ENCODE measurements at regions not wholly inside any gene's neighbourhood (a gene's known extent, or its start where the extent isn't known, plus 50 kb on each side); places are given as distances from the start of the nearest gene placed in this dataset.

DNA sequence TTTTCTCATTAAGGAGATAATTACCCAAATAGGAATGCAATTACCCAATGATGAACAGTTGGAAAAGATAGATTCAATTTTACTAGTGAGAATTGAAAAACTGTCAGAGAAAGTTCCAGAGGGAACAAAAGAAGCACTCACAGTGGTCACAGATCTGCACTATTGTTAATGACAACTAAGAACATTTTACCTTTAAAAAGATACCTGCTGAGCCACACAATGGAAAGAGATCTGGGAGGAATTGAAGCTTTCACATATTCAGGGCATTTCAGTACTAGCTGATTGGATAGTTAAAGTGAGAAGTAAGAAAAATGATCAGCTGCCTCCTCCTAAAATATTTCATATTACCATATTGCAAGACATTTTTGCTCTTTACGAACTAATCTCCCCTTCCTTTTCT is 1822.2 kb downstream of the STIM2 start:
- FAIRE-seq (no peak), DNase-seq (ENCODE audit: insufficient read length, low spot score) (no peak)

DNA sequence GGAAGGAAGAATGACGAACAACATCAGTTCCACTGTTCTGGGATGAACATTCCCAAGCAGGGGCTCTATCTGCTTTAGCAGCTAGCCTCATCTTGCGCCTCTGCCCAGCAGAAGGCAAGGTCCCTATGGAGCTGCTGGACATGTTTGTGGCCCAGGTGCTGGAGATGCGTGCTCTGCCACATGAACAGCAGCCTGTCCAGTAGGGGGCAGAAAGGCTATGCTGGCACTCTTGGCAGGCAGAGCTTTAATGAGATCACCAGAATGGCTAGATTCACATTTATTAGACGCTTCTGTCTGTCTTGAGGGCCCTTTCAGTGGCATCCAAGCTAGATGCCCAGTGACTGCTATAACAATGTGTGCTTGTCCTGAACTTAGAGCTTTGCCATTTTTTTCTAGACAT is 1826.0 kb downstream of the STIM2 start:
- DNase-seq (ENCODE audit: insufficient read length, low spot score) (peak; percentile 11), FAIRE-seq (no peak)

DNA sequence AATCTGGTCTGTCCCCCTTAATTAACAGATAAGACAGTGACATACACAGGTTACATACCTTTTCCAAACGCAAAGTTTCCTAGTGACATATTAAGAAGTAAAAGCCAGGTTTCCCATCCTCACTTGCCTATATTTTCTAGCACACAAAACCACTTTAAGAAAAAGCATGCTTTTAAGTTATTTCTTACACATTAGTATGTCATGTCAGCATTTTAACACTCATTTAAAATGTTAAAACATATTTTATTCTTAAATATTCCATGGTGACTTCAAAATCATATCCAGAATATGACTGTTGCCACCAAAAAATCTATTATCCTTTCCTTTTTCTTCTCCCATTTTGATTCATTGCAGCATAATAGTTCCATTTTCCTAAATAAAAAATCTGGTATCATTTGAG is 1830.2 kb downstream of the STIM2 start:
- DNase-seq (ENCODE audit: insufficient read length, low spot score) (no peak), FAIRE-seq (no peak)

DNA sequence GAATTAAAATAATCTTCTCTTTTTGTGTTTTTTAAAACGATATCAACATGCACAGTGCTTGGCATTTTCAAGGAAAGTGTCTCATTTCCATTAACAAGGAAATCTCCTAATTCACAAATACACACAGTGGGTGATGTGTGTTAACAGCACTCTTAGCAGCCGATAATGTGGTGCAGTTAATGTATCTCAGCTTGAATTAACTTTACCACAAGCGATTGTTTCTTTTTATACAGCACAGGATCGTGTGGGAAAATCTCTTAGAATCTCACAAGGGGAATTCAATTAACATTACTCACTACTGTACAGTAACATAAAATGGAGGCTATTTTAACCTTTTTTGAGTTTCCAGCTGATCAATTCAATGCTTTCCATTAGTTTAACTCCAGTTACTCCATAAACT is 1841.9 kb downstream of the STIM2 start:
- FAIRE-seq (no peak), DNase-seq (ENCODE audit: insufficient read length, low spot score) (no peak)

DNA sequence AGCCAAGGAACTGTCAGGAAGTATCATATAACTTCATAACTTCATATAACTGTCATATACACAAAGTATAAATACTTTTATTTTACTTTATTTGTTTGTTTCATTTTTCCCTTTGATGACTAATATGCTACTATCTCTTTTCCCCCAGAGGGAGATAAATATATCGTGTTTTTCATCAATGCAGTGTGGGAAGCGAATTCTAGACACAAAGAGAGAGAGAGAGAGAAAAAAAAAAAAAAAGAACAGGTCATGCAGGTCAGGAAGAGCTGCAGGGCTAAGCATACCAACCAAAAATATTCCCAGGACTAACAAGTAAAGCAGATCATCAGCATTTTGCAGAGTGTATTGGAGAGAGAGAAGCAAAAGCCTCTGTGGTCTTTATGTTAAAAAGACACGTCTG is 1849.2 kb downstream of the STIM2 start:
- peak; percentile 10 for DNase-seq (ENCODE audit: insufficient read length, low spot score)
- FAIRE-seq: no peak

DNA sequence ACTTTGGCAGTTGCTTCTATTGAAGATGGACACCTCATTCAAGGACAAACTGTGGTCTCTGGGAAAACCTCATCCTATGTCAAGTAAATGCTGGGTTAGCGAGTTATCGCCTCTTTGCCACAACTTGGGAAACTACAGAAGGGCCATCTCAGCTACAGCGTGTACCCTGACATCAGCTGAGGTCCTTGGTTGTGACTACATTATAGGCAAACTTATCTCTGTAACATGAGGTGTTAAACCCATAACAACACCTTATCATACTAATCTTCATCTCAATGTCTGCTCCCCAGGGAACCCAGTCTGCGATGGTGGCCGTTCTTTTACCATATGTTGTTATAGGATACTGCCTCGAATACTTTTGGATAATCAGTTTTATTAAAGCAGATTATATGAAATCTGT is 1862.7 kb downstream of the STIM2 start:
- FAIRE-seq (no peak), DNase-seq (ENCODE audit: insufficient read length, low spot score) (no peak)

DNA sequence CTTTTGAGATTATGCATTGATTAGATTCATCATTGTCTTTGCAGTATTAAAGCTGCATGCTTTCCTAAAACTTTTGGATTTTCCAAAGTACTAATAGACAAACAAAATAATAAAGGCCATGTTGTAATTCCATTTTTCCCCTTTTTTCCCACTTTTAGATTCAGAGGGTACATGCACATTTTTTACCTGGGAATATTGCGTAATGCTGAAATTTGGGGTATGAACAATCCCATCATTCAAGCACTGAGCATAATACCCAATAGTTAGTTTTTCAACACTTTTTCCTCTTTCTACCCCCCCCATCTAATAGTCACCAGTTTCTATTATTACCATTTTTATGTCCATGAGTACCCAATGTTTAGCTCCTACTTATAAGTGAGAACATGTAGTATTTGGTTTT is 1863.6 kb downstream of the STIM2 start:
- DNase-seq (ENCODE audit: insufficient read length, low spot score) (no peak), FAIRE-seq (no peak)

DNA sequence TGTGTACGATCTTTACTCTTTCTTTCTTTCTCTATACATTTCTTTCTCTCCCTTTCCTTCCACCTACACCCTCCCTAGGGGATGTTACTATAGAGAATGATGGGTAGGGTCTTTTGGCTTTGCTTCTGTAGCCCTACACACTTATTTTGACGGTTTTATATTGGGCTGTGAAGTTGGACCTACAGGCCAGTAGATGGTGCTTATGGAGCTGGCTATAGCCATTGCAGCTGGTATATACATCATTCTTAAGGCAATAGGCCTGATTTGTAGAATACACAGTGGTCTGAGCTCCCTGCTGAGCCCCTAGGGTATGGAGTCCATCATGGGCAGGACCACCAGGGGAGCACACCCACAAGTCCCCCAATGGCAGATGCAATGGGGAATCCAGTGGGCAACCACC is 1869.7 kb downstream of the STIM2 start:
- DNase-seq (ENCODE audit: insufficient read length, low spot score): no peak
- no peak for FAIRE-seq

DNA sequence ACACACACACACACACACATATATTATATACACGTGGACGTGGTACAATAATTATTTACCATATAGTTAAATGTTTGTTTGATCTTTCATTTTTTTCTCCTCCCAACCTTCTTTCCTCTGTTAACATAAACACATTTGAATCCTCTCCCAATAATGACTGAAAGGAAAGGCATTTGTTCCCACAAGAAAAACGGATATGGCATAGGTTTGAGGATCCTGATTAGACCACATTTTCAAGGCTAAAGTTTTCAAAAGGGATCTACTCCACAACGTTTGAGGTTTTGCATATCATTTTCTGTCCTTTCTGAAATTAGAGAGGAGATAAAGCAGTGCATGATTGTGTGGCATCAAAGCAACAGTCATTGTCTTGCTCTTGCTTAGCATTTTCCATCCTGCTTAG is 1883.4 kb downstream of the STIM2 start:
- DNase-seq (ENCODE audit: insufficient read length, low spot score) (no peak), FAIRE-seq (no peak)

DNA sequence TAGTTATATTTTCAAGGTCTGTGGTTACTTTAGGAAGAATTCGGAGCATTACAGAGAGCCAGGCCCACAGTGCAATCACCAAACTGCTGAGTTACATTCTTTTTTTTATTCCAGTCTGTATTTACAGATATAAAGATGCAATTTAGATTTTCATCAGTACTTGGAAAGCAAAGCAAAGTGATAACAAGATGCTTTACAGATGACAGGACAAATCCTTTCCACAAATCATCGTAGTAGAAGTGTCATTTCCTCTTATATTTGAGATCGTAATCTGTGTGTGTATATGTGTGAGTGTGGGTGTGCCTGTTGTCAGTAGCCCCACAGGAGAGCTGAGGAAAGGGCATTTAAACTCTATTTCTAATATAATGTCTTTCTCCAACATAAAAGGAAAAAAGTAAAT is 1893.7 kb downstream of the STIM2 start:
- DNase-seq (ENCODE audit: insufficient read length, low spot score) (no peak), FAIRE-seq (no peak)

DNA sequence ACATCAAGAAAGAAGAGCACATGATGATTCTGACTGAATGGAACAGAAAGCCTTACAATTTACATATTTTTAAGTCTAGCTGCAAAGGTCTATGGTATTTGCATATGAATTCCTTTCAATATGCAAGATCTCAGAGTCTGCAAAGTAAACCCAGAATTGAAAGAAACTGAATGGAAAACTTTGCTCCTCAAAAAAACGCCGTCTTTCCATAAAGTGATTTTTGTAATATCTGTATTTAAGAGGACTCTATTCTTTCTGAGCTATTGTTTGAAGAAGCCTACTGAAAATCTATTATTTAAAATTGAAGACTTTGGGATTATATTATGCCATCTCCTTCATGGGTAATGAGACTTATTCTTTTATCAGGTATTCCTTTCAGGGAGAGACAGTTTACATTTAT is 1894.4 kb downstream of the STIM2 start:
- DNase-seq (ENCODE audit: insufficient read length, low spot score) (no peak), FAIRE-seq (no peak)

DNA sequence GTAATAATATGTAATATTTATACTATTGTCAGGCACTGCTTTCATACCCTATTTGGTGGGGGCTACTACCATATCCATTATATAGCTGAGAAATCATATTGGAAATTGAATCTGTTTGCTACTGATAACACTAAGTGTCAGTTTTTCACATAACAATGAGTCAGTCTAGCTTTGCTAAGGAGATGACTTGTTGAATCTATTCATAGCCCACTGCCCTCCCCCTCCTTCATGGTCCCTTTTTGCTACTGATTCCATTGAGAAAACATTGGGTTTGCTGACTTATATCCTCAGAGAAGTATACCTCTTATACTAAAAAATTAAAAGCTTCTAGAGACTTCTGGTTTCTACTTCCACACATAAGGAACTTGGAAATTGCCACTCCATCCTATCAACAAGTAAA is 1898.4 kb downstream of the STIM2 start:
- DNase-seq (ENCODE audit: insufficient read length, low spot score) (no peak), FAIRE-seq (no peak)

DNA sequence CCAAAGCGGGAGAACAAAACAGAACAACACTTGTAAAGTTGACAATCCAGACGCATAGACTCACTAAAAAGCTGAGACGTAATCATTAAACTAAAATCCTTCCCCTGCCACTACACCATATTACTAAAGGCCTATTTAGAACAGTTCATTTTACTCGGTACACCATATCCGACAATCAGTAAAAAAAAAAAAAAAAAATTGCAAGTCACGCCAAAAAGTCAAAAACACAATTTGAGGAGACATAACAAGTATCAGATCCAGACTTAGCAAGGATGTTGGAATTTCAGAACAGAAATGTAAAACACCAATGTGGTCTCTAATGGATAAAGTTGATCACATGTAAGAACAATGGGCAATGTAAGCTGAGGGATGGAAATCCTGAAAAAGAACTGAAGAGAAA is 1899.4 kb downstream of the STIM2 start:
- FAIRE-seq (no peak), DNase-seq (ENCODE audit: insufficient read length, low spot score) (no peak)

DNA sequence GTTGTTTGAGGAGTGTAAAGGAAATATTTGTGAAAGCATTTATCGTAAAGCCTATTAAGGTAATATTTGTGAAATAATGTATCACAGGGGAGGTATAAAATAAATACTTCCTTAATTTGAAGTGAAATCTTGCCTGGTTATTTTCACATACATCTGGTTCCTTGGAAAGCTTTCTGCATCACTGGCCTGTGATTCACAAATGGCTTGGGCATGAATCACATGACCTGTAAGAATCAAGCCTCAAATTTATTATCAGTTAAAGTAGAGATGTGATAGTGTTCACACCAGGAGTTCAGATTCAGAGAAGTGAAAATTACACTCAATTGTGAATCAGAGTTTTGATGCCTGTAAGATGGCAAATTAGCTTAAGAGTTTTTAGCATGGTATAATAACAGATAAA is 1911.4 kb downstream of the STIM2 start:
- DNase-seq (ENCODE audit: insufficient read length, low spot score) (peak; percentile 0), FAIRE-seq (no peak)

DNA sequence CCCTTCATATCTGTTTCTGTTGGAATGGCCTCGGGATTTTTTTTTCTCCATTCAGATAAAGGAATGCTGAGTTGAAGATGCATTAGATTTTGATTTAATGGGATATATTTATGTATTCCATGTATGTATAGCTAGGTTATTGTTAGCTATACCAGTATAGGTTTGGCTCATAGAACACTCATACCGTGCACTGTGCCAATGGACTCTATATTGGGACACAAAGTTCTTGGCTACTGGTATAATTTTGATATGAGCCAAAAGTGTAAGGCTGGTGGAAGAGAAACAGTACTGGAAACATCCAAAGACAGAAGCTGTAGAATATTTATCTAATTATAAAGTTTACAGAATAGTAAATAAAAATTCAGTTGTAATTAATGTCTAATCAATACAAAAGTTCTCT is 1912.1 kb downstream of the STIM2 start:
- DNase-seq (ENCODE audit: insufficient read length, low spot score): no peak
- FAIRE-seq: no peak

DNA sequence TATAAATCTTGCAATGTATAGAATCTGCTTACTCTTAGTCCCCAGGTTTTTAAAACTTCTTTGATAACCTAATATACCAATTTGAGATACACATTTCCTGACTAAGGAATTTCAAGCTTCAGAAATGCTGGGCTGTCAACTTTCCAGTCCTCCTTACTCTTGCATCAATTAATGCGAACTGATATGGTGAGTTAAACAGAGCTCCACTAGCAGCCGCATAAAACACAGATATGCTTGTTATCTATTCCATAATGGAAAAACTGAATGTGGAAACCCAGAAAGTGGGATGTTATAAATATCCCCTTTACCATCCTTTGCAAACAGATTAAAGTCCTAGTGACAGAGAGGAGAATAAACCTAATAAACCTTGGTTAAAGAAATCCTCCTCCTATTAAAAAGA is 1913.7 kb downstream of the STIM2 start:
- DNase-seq (ENCODE audit: insufficient read length, low spot score) (no peak), FAIRE-seq (no peak)

DNA sequence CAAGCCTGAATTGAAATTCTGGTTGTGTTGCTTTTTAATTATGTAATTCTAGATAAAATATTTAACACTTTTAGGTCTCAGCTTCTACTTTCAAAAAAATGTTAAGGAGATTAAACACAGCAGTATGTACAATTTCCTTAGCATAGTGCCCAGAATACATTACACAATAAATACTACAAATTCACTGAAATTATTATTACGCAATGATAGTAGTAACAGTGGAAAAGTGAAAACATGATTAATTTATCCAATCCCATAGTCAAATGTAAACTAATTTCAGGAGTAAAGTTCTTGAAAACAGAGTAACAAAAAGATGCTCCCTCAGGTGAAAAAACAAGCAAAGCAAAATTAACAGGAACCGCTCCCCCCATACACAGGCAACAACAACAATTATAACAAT is 1915.4 kb downstream of the STIM2 start:
- no peak for FAIRE-seq
- no peak for DNase-seq (ENCODE audit: insufficient read length, low spot score)

DNA sequence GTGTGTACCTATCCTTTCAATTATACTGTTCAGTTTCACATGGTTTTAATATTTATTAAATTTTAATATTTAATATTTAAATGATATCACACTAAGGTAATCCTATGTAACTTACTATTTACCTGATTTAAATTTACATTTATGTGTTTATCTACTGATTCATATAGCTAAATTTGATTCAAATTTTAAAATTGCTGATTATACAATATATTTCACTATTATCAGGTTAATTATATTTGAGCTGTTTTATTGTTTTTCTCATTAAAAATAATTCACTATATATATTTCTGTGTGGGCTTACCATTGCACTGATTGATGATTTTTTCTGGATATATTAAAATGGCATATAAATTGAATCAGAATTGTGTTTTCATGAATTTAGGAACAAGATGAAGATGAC is 1923.5 kb downstream of the STIM2 start:
- DNase-seq (ENCODE audit: insufficient read length, low spot score): no peak
- no peak for FAIRE-seq

DNA sequence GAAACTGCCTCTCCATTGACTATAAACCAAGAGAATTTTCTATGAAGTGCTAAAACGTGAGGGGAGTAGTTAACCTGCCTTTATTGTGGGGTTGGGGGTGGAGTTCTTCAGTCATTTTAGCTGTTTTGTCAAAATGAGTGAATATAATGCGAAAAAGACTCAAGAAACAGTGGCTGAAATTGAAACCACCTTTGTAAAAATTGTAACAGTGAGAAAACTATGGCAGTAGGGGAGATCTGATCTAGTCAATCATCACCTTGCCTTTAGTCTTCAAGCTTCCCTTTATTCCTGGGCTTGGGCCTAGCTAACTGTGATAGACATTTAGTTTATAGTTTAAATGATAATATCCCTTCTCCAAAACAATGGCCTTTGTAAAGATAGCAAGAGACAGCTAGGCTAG is 1927.3 kb downstream of the STIM2 start:
- DNase-seq (ENCODE audit: insufficient read length, low spot score): no peak
- FAIRE-seq: no peak

DNA sequence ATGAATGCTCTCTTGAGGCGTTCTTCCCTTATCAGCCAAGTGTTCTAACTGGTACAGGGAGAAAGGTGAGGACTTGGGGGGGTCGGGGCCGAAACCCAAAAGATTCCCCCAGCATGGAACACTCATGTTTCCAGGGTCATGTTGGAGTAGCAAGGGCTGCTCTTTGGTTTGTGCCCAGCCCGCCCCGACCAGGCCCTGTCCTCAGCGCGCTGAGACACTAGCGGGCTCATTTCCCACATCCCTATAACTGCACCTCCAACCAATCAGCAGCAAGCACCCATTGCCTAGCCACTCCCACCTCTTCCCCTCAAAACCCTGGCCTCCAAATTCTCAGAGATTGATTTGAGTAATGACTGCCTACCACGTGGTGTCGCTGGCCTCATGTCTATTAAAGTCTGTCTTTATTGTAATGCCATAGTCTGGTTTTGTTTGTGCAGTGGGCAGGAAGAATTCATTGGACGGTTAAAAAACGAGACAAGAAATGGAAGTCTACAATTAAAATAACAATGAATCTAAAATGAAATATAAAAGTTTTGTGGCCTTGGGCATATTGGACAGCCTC is 1928.4 kb downstream of the STIM2 start:
- no peak for DNase-seq (ENCODE audit: insufficient read length, low spot score)
- no peak for FAIRE-seq

DNA sequence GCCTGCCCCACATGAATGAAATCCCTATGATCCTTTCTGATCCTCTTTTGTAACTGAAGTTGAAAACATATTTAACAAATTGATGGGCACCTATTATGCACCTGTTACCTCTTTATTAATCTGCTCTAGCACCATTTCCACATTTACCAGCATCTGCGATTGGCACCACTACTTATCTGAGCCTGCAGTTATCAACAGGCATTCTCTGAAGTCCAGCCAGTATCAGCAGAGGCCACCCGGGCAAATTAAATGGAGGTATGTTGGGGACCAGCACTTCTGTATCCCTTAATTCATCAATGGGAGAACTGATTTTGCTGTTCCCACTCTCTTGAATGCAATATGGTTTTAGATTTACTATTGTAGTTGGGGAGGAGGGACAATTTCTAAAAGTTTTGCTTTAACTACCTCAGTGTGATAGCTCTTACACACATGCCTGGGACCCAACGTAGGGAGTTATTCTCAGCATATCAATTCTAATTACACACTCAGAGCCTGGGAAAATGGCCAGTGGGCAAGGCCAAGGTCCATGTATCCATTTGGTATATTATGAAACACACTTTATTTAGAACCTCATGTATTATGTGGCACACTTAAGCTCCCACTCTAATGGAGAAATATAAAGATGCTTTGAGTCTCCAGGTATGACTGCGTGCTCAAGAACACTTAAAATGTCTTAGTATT is 1927.1 kb upstream of the PCDH7 start:
- DNase-seq (ENCODE audit: insufficient read length, low spot score): no peak
- FAIRE-seq: no peak

DNA sequence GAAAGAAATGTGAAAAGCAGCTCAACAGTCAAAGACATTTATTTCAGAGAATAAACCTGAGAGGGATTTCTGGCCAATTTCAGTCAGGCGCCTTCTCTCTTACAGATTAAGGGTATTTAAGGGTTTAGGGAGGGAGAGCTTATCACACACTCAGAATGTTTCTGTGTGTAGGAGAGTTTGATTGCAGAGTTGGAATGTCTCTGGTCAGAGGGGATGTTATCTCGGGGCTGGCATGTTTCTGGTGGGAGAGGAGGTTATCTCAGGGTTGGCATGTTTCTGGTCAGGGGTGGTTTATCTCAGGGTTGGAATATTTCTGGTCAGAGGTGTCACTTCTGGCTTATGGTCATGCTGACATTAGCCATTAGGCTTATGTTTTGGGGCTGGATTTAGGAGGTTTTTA is 1920.5 kb upstream of the PCDH7 start:
- no peak for DNase-seq (ENCODE audit: insufficient read length, low spot score)
- FAIRE-seq: no peak

DNA sequence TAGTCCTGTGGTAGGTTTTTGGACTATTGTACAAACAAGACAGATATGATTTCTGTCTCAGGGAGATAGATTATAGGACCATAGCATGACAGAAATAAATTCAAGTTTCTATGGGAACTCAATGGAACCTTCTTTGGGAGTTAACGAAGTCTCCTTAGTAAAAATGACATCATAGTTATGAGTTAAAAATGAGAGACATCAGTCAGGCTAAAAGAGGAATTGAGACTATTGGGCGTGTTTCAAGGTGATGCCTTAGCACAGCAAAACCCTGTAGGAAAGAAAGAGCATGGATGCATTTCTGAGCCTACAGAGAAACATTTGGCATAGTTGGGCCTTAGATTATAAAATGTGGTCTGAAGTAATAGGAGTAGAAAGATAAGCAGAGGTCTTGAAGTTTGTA is 1909.1 kb upstream of the PCDH7 start:
- FAIRE-seq (no peak), DNase-seq (ENCODE audit: insufficient read length, low spot score) (no peak)

All from HTR-8/SVneo (cell line).